ENCODE measurements at regions not wholly inside any gene's neighbourhood (a gene's known extent, or its start where the extent isn't known, plus 50 kb on each side); places are given as distances from the start of the nearest gene placed in this dataset.
A peak's percentile ranks its signal among the peaks of the same experiment; 100 is the strongest.

GRCh38 chr1:172893146-172893841 is 157.4 kb downstream of the TNFSF18 start:
- no peak for DNase-seq (ENCODE audit: low read depth, low spot score)
- in situ Hi-C loops (cut with HindIII; ENCODE audit: low pct_unique_long_range_greater_than_20kb, low sequenced_read_pairs) = no loop called here

- DNase-seq (ENCODE audit: low read depth, low spot score) = no peak
- in situ Hi-C loops (cut with HindIII; ENCODE audit: low pct_unique_long_range_greater_than_20kb, low sequenced_read_pairs) = no loop called here
Observed at GRCh38 chr1:172894349-172895049, 156.2 kb downstream of the TNFSF18 start.

- in situ Hi-C loops (cut with HindIII; ENCODE audit: low pct_unique_long_range_greater_than_20kb, low sequenced_read_pairs) = no loop called here
- DNase-seq (ENCODE audit: low read depth, low spot score) = peak; percentile 32
Observed at GRCh38 chr1:172895050-172895460, 155.7 kb downstream of the TNFSF18 start.

- no peak for DNase-seq (ENCODE audit: low read depth, low spot score)
- in situ Hi-C loops (cut with HindIII; ENCODE audit: low pct_unique_long_range_greater_than_20kb, low sequenced_read_pairs) = no loop called here
Observed at GRCh38 chr1:172895761-172896160, 155.0 kb downstream of the TNFSF18 start.

- DNase-seq (ENCODE audit: low read depth, low spot score) = no peak
Observed at GRCh38 chr1:172897738-172898137, 153.0 kb downstream of the TNFSF18 start.

GRCh38 chr1:172898866-172899265 is 151.9 kb downstream of the TNFSF18 start:
- no peak for DNase-seq (ENCODE audit: low read depth, low spot score)
- in situ Hi-C loops (cut with HindIII; ENCODE audit: low pct_unique_long_range_greater_than_20kb, low sequenced_read_pairs) = no loop called here

More at GRCh38 chr1:172897738-172898137, 153.0 kb downstream of the TNFSF18 start:
- in situ Hi-C loops (cut with HindIII; ENCODE audit: low pct_unique_long_range_greater_than_20kb, low sequenced_read_pairs) = no loop called here

- DNase-seq (ENCODE audit: low read depth, low spot score) = no peak
- in situ Hi-C loops (cut with HindIII; ENCODE audit: low pct_unique_long_range_greater_than_20kb, low sequenced_read_pairs) = no loop called here
Observed at GRCh38 chr1:172900376-172900997, 150.3 kb downstream of the TNFSF18 start.

GRCh38 chr1:172902200-172902599 is 148.5 kb downstream of the TNFSF18 start:
- in situ Hi-C loops (cut with HindIII; ENCODE audit: low pct_unique_long_range_greater_than_20kb, low sequenced_read_pairs) = no loop called here
- no peak for DNase-seq (ENCODE audit: low read depth, low spot score)

- in situ Hi-C loops (cut with HindIII; ENCODE audit: low pct_unique_long_range_greater_than_20kb, low sequenced_read_pairs) = no loop called here
Observed at GRCh38 chr1:172902861-172903381, 147.8 kb downstream of the TNFSF18 start.

GRCh38 chr1:172903581-172904220 is 147.0 kb downstream of the TNFSF18 start:
- in situ Hi-C loops (cut with HindIII; ENCODE audit: low pct_unique_long_range_greater_than_20kb, low sequenced_read_pairs) = no loop called here
- no peak for DNase-seq (ENCODE audit: low read depth, low spot score)

More at GRCh38 chr1:172902861-172903381, 147.8 kb downstream of the TNFSF18 start:
- DNase-seq (ENCODE audit: low read depth, low spot score) = peak; percentile 92

GRCh38 chr1:172905452-172905851 is 145.3 kb downstream of the TNFSF18 start:
- no peak for DNase-seq (ENCODE audit: low read depth, low spot score)
- in situ Hi-C loops (cut with HindIII; ENCODE audit: low pct_unique_long_range_greater_than_20kb, low sequenced_read_pairs) = no loop called here

GRCh38 chr1:172906778-172907592 is 143.8 kb downstream of the TNFSF18 start:
- DNase-seq (ENCODE audit: low read depth, low spot score) = no peak
- in situ Hi-C loops (cut with HindIII; ENCODE audit: low pct_unique_long_range_greater_than_20kb, low sequenced_read_pairs) = no loop called here

GRCh38 chr1:172907834-172908326 is 142.9 kb downstream of the TNFSF18 start:
- in situ Hi-C loops (cut with HindIII; ENCODE audit: low pct_unique_long_range_greater_than_20kb, low sequenced_read_pairs) = no loop called here
- DNase-seq (ENCODE audit: low read depth, low spot score) = no peak

- in situ Hi-C loops (cut with HindIII; ENCODE audit: low pct_unique_long_range_greater_than_20kb, low sequenced_read_pairs) = no loop called here
- no peak for DNase-seq (ENCODE audit: low read depth, low spot score)
Observed at GRCh38 chr1:172909606-172910326, 141.0 kb downstream of the TNFSF18 start.

- no peak for DNase-seq (ENCODE audit: low read depth, low spot score)
- in situ Hi-C loops (cut with HindIII; ENCODE audit: low pct_unique_long_range_greater_than_20kb, low sequenced_read_pairs) = no loop called here
Observed at GRCh38 chr1:172912765-172913260, 137.9 kb downstream of the TNFSF18 start.

- DNase-seq (ENCODE audit: low read depth, low spot score) = no peak
- in situ Hi-C loops (cut with HindIII; ENCODE audit: low pct_unique_long_range_greater_than_20kb, low sequenced_read_pairs) = no loop called here
Observed at GRCh38 chr1:172914501-172915144, 136.1 kb downstream of the TNFSF18 start.
